IMR-90 (cell line): ENCODE measurements at regions not wholly inside any gene's neighbourhood (a gene's known extent, or its start where the extent isn't known, plus 50 kb on each side); places are given as distances from the start of the nearest gene placed in this dataset.

Source experiments
- ATAC-seq: fragments of 200-7000 bp; cut with Tn5 transposase; 2 replicates; pipeline ENCODE4 v1.9.1; 2020; ENCODE audit warnings: low read depth, mild to moderate bottlenecking, moderate library complexity
- BruUV-seq: library from RNA; stranded (reverse); fragments of 400-500 nt; replicated peaks from 2 replicates; lab custom pipeline; 2021; lab: Mats Ljungman, UMichigan
- CTCF ChIA-PET: fragments of 300-600 bp; formaldehyde crosslinking; extraction: SDS; loops from one replicate; lab custom pipeline; 2021; ENCODE audit warnings: antibody characterized with exemption; lab: Yijun Ruan, JAX
- POLR2A ChIA-PET: fragments of 300-600 bp; sonication (Branson Sonifier 250); formaldehyde crosslinking; loops from one replicate; lab custom pipeline; 2022; ENCODE audit warnings: antibody characterized with exemption; ENCODE audit not compliant: unreplicated experiment; lab: Charles Lee
- DNase-seq: peaks from one replicate; pipeline ENCODE4 v3.0.0; 2013
- H2AFZ ChIP-seq: replicated peaks from 2 replicates; pipeline ENCODE3; 2013; ENCODE audit warnings: low read length, mild to moderate bottlenecking; ENCODE audit not compliant: poor library complexity
- H2AK5ac ChIP-seq: 2 replicates; pipeline ENCODE4 v1.6.1; 2013; ENCODE audit warnings: low read depth, low read length, inconsistent platforms
- H2AK9ac ChIP-seq: replicated peaks from 2 replicates; pipeline ENCODE3; 2013; ENCODE audit warnings: mild to moderate bottlenecking, low read depth, low read length, moderate library complexity; ENCODE audit not compliant: poor library complexity
- H2BK120ac ChIP-seq: 2 replicates; pipeline ENCODE4 v1.6.1; 2013; ENCODE audit warnings: low read depth, low read length, inconsistent platforms
- H2BK15ac ChIP-seq: 3 replicates; pipeline ENCODE4 v1.6.1; 2013; ENCODE audit warnings: low read depth, low read length, inconsistent platforms
- H2BK20ac ChIP-seq: 2 replicates; pipeline ENCODE4 v1.6.1; 2013; ENCODE audit warnings: low read depth, mild to moderate bottlenecking, inconsistent platforms, low read length, moderate library complexity
- H2BK5ac ChIP-seq: 2 replicates; pipeline ENCODE4 v1.6.1; 2013; ENCODE audit warnings: mild to moderate bottlenecking, low read depth, low read length, inconsistent platforms; ENCODE audit not compliant: poor library complexity, severe bottlenecking
- H3K14ac ChIP-seq: replicated peaks from 2 replicates; pipeline ENCODE4 v1.6.1; 2013; ENCODE audit warnings: low read depth, low read length, inconsistent platforms
- H3K18ac ChIP-seq: 2 replicates; pipeline ENCODE4 v1.6.1; 2013; ENCODE audit warnings: low read depth, low read length, control low read depth
- H3K23ac ChIP-seq: 2 replicates; pipeline ENCODE4 v1.6.1; 2013; ENCODE audit warnings: low read depth, low read length, inconsistent platforms
- H3K27ac ChIP-seq: 2 replicates; pipeline ENCODE4 v1.5.1; 2013; ENCODE audit warnings: mild to moderate bottlenecking, control low read depth, low read length; ENCODE audit not compliant: insufficient read depth
- H3K27me3 ChIP-seq: 2 replicates; pipeline ENCODE4 v1.6.1; 2013; ENCODE audit warnings: low read length; ENCODE audit not compliant: control insufficient read depth, insufficient read depth
- H3K36me3 ChIP-seq: 2 replicates; pipeline ENCODE4 v1.6.1; 2013; ENCODE audit warnings: low read length, mixed read lengths; ENCODE audit not compliant: control insufficient read depth, insufficient read depth
- H3K4ac ChIP-seq: 2 replicates; pipeline ENCODE4 v1.6.1; 2013; ENCODE audit warnings: low read depth, low read length, inconsistent platforms
- H3K4me1 ChIP-seq: 2 replicates; pipeline ENCODE4 v1.6.1; 2013; ENCODE audit warnings: low read length, mixed read lengths; ENCODE audit not compliant: control insufficient read depth, insufficient read depth
- H3K4me2 ChIP-seq: 2 replicates; pipeline ENCODE4 v1.6.1; 2013; ENCODE audit warnings: low read depth, mild to moderate bottlenecking, control low read depth, low read length, moderate library complexity
- H3K4me3 ChIP-seq: 2 replicates; pipeline ENCODE4 v1.5.1; 2013; ENCODE audit warnings: low read depth, mild to moderate bottlenecking, control low read depth, low read length, moderate library complexity; ENCODE audit not compliant: insufficient read depth
- H3K56ac ChIP-seq: 2 replicates; pipeline ENCODE4 v1.6.1; 2013; ENCODE audit warnings: low read length, inconsistent platforms; ENCODE audit not compliant: insufficient read depth; ENCODE audit errors: extremely low read depth
- H3K79me1 ChIP-seq, 2 experiments: 2 replicates each; pipeline ENCODE4 v1.6.1; 2013; ENCODE audit warnings: low read length in 2 of 2, inconsistent platforms in 1 of 2, low read depth in 1 of 2
- H3K9ac ChIP-seq: 2 replicates; pipeline ENCODE4 v1.6.1; 2013; ENCODE audit warnings: low read depth, low read length, control low read depth
- H3K9me1 ChIP-seq: 2 replicates; pipeline ENCODE4 v1.6.1; 2013; ENCODE audit warnings: low read length, inconsistent platforms; ENCODE audit not compliant: insufficient read depth
- H3K9me3 ChIP-seq: 2 replicates; pipeline ENCODE4 v1.6.1; 2013; ENCODE audit warnings: low read length; ENCODE audit not compliant: control insufficient read depth, insufficient read depth
- H4K20me1 ChIP-seq: 2 replicates; pipeline ENCODE4 v1.6.1; 2013; ENCODE audit warnings: low read length, inconsistent platforms; ENCODE audit not compliant: insufficient read depth
- H4K5ac ChIP-seq: 2 replicates; pipeline ENCODE4 v1.6.1; 2013; ENCODE audit warnings: mild to moderate bottlenecking, low read depth, low read length, control low read depth
- H4K8ac ChIP-seq, 2 experiments: 2 replicates each; pipeline ENCODE4 v1.6.1; 2013; ENCODE audit warnings: low read depth in 2 of 2, low read length in 2 of 2, control low read depth in 1 of 2, inconsistent platforms in 1 of 2
- H4K91ac ChIP-seq: 2 replicates; pipeline ENCODE4 v1.6.1; 2013; ENCODE audit warnings: low read depth, low read length, inconsistent platforms; ENCODE audit not compliant: insufficient read depth
- CEBPB ChIP-seq: IDR thresholded peaks from 2 replicates; pipeline ENCODE4 v1.6.1; 2012; ENCODE audit warnings: low read depth, low read length, improper control_type of control experiment
- MAFK ChIP-seq: IDR thresholded peaks from 2 replicates; pipeline ENCODE4 v1.6.1; 2012; ENCODE audit warnings: low read depth, low read length, improper control_type of control experiment
- MAZ ChIP-seq: IDR thresholded peaks from 2 replicates; pipeline ENCODE4 v1.6.1; 2012; ENCODE audit warnings: low read depth, mild to moderate bottlenecking, low read length, improper control_type of control experiment, moderate library complexity, borderline replicate concordance
- POLR2A ChIP-seq: IDR thresholded peaks from 2 replicates; pipeline ENCODE4 v1.6.1; 2012; ENCODE audit warnings: mild to moderate bottlenecking, low read depth, low read length
- WGBS, 2 experiments: methylation state at CpG; one replicate each; pipeline versions ENCODE4 v1.1.5 to v1.1.7; 2013; ENCODE audit warnings: missing lambda C conversion rate in 2 of 2; ENCODE audit not compliant: insufficient read length in 1 of 2; ENCODE audit errors: extremely low coverage in 2 of 2; 5-methylcytosine and 5-hydroxymethylcytosine counted together
- dilution Hi-C: fragments of 300-500 bp; cut with HindIII; formaldehyde crosslinking; loops from one replicate; pipeline ENCODE4 v1.14.3; 2018; ENCODE audit warnings: low sequenced_read_pairs; ENCODE audit not compliant: unreplicated experiment
- in situ Hi-C: fragments of 300-500 bp; cut with MboI; formaldehyde crosslinking; loops from 3 replicates; pipeline ENCODE4 v1.14.3; 2019; ENCODE audit warnings: low sequenced_read_pairs, inconsistent platforms, mixed read lengths
- intact Hi-C: fragments of 100-400 bp; cut with micrococcal nuclease; formaldehyde crosslinking; loops from 2 replicates; pipeline ENCODE4 v1.10.0; 2022

- Histone ChIP-seq H3K14ac (no peak overlapping the region), H4K5ac (peak overlapping the region; percentile 7; the same call in 1 of the 2 replicates), H3K4me3 (no peak overlapping the region), H3K4me1 (peaks cover 10% of the 10 kb centered on the region), H3K9ac (no peak overlapping the region), H2BK15ac (no peak overlapping the region), H3K23ac (no peak overlapping the region), H2AFZ (no peak overlapping the region), H2BK120ac (peak overlapping the region; percentile 47; the same call in 1 of the 2 replicates), H4K8ac (peak overlapping the region in 1 of 2 experiments; percentile 29; a peak in 1 of 4 replicates), H3K4ac (peak overlapping the region; percentile 11), H2AK9ac (no peak overlapping the region), H4K91ac (0 out of 2 replicates have a peak overlapping the region, but pooled peaks have one; percentile 27), H3K56ac (no peak overlapping the region), H2BK20ac (peak overlapping the region; percentile 59; the same call in 1 of the 2 replicates), H3K79me1 (no peaks in the 10 kb centered on the region), H4K20me1 (no peaks in the 10 kb centered on the region), H3K9me1 (peaks cover 5% of the 10 kb centered on the region), H3K36me3 (no peaks in the 10 kb centered on the region), H3K27ac (no peak overlapping the region), H2BK5ac (no peak overlapping the region), H3K4me2 (no peak overlapping the region), H3K27me3 (no peaks in the 10 kb centered on the region), H3K18ac (peak overlapping the region; percentile 56; the same call in 1 of the 2 replicates), H3K9me3 (no peaks in the 10 kb centered on the region), H2AK5ac (0 out of 2 replicates have a peak overlapping the region, but pooled peaks have one; percentile 36)
- ChIA-PET CTCF (interaction anchor here (0.6 kb wide), 1 partner anchor 172 kb away, joined by 3 read pairs; no protein-coding TSS in a partner anchor), POLR2A (no interaction called here)
- TF ChIP-seq MAZ: no peak
- no peak for TF ChIP-seq POLR2A
- peak; percentile 59; the same call in 1 of the 2 replicates for TF ChIP-seq CEBPB
- no peak for TF ChIP-seq MAFK
- ATAC-seq (no peak), DNase-seq (no peak)
- no CpG with 5 or more reads among the region's 6 CpGs for WGBS, 2 experiments
- BruUV-seq: no TSS peak
- in situ Hi-C loops (no loop called here), intact Hi-C loops (loop anchor here (5.0 kb wide), 1 partner anchor 88 kb away; no protein-coding TSS in a partner anchor), dilution Hi-C loops (no loop called here)
Observed at GRCh38 chr3:171965067-171965712, 74.2 kb upstream of the FNDC3B start.
